Calu3 (cell line): ENCODE measurements at regions not wholly inside any gene's neighbourhood (a gene's known extent, or its start where the extent isn't known, plus 50 kb on each side); places are given as distances from the start of the nearest gene placed in this dataset.

ENCODE experiments used
- BruUV-seq: library from RNA; stranded (reverse); fragments of 400-500 nt; replicated peaks from 2 replicates; lab custom pipeline; 2021; lab: Mats Ljungman, UMichigan
- CTCF ChIA-PET: fragments of 300-600 bp; sonication (Branson Sonifier 250); formaldehyde crosslinking; loops from one replicate; lab custom pipeline; 2022; ENCODE audit warnings: antibody characterized with exemption; lab: Charles Lee
- DNase-seq: peaks from one replicate; pipeline ENCODE4 v3.0.0; 2022
- H3K27ac Mint-ChIP-seq: one replicate; pipeline ENCODE4 v1.8.0; 2022; ENCODE audit warnings: mixed read lengths; ENCODE audit not compliant: unreplicated experiment
- H3K27me3 Mint-ChIP-seq: one replicate; pipeline ENCODE4 v1.8.0; 2022; ENCODE audit warnings: mixed read lengths; ENCODE audit not compliant: unreplicated experiment
- H3K36me3 Mint-ChIP-seq: one replicate; pipeline ENCODE4 v1.8.0; 2022; ENCODE audit warnings: mild to moderate bottlenecking, moderate library complexity, mixed read lengths; ENCODE audit not compliant: insufficient read depth, unreplicated experiment
- H3K4me1 Mint-ChIP-seq: one replicate; pipeline ENCODE4 v1.8.0; 2022; ENCODE audit warnings: mild to moderate bottlenecking, low read depth, mixed read lengths; ENCODE audit not compliant: unreplicated experiment
- H3K4me3 Mint-ChIP-seq: one replicate; pipeline ENCODE4 v1.8.0; 2022; ENCODE audit warnings: mild to moderate bottlenecking, low read depth, moderate library complexity, mixed read lengths; ENCODE audit not compliant: unreplicated experiment
- H3K9me3 Mint-ChIP-seq: one replicate; pipeline ENCODE4 v1.8.0; 2022; ENCODE audit warnings: low read depth, mixed read lengths; ENCODE audit not compliant: unreplicated experiment
- CTCF ChIP-seq: fragments of 200-600 bp; IDR thresholded peaks from one replicate; pipeline ENCODE4 v1.8.0; 2022; ENCODE audit warnings: antibody characterized with exemption; ENCODE audit not compliant: unreplicated experiment
- intact Hi-C: fragments of 100-400 bp; cut with micrococcal nuclease; formaldehyde crosslinking; loops from one replicate; pipeline ENCODE4 v1.10.0; 2022; ENCODE audit not compliant: unreplicated experiment

GRCh38 chr13:103514188-103514587 lies 448.0 kb upstream of the SLC10A2 start:
- H3K9me3 Mint-ChIP-seq = no peaks in the 10 kb centered on the region
- no TSS peak for BruUV-seq
- H3K27me3 Mint-ChIP-seq = no peaks in the 10 kb centered on the region
- no peak overlapping the region for H3K27ac Mint-ChIP-seq
- TF ChIP-seq CTCF = no peak
- peaks cover 8% of the 10 kb centered on the region for H3K4me1 Mint-ChIP-seq
- H3K4me3 Mint-ChIP-seq = no peak overlapping the region
- CTCF ChIA-PET = no interaction called here
- intact Hi-C loops = no loop called here
- H3K36me3 Mint-ChIP-seq = no peaks in the 10 kb centered on the region
- no peak for DNase-seq

- no peaks in the 10 kb centered on the region for H3K27me3 Mint-ChIP-seq
- no peak overlapping the region for H3K27ac Mint-ChIP-seq
- BruUV-seq = no TSS peak
- peaks cover 4% of the 10 kb centered on the region for H3K9me3 Mint-ChIP-seq
- no peak for TF ChIP-seq CTCF
- CTCF ChIA-PET = no interaction called here
- H3K36me3 Mint-ChIP-seq = no peaks in the 10 kb centered on the region
- no peaks in the 10 kb centered on the region for H3K4me1 Mint-ChIP-seq
- DNase-seq = no peak
- intact Hi-C loops = no loop called here
- no peak overlapping the region for H3K4me3 Mint-ChIP-seq
Observed at GRCh38 chr13:103510007-103510535, 443.9 kb upstream of the SLC10A2 start.

GRCh38 chr13:103497404-103497803 lies 431.2 kb upstream of the SLC10A2 start:
- CTCF ChIA-PET = no interaction called here
- Mint-ChIP-seq H3K4me1 (no peaks in the 10 kb centered on the region), H3K27me3 (no peaks in the 10 kb centered on the region), H3K36me3 (no peaks in the 10 kb centered on the region), H3K27ac (no peak overlapping the region), H3K9me3 (no peaks in the 10 kb centered on the region), H3K4me3 (no peak overlapping the region)
- no peak for TF ChIP-seq CTCF
- intact Hi-C loops = no loop called here
- BruUV-seq = no TSS peak
- DNase-seq = no peak

- intact Hi-C loops = no loop called here
- Mint-ChIP-seq H3K36me3 (no peaks in the 10 kb centered on the region), H3K9me3 (no peaks in the 10 kb centered on the region), H3K27ac (no peak overlapping the region), H3K27me3 (no peaks in the 10 kb centered on the region), H3K4me3 (no peak overlapping the region), H3K4me1 (no peaks in the 10 kb centered on the region)
- CTCF ChIA-PET = no interaction called here
- no peak for TF ChIP-seq CTCF
- no TSS peak for BruUV-seq
- DNase-seq = no peak
Observed at GRCh38 chr13:103487841-103488240, 421.6 kb upstream of the SLC10A2 start.
